Adipocyte (in vitro differentiated cells): ENCODE measurements at regions not wholly inside any gene's neighbourhood (a gene's known extent, or its start where the extent isn't known, plus 50 kb on each side); places are given as distances from the start of the nearest gene placed in this dataset.
A peak's percentile ranks its signal among the peaks of the same experiment; 100 is the strongest.

ENCODE experiments used
- DNase-seq: peaks from one replicate; pipeline ENCODE4 v3.0.0-alpha.2; 2015; ENCODE audit warnings: low read depth
- H3K27me3 ChIP-seq: replicated peaks from 2 replicates; pipeline ENCODE4 v1.7.0; 2013; ENCODE audit warnings: mild to moderate bottlenecking, low read length, moderate library complexity; ENCODE audit not compliant: control insufficient read depth, insufficient read depth
- H3K36me3 ChIP-seq: 2 replicates; pipeline ENCODE4 v1.7.0; 2013; ENCODE audit warnings: low read length, mild to moderate bottlenecking, moderate library complexity; ENCODE audit not compliant: control insufficient read depth, insufficient read depth, severe bottlenecking
- H3K4me1 ChIP-seq: 2 replicates; pipeline ENCODE4 v1.7.0; 2013; ENCODE audit warnings: mild to moderate bottlenecking, low read length, moderate library complexity; ENCODE audit not compliant: control insufficient read depth, insufficient read depth
- H3K4me3 ChIP-seq: 2 replicates; pipeline ENCODE4 v1.7.0; 2013; ENCODE audit warnings: mild to moderate bottlenecking, low read length, moderate library complexity
- H3K9ac ChIP-seq: 2 replicates; pipeline ENCODE4 v1.7.0; 2013; ENCODE audit warnings: mild to moderate bottlenecking, low read length, moderate library complexity
- H3K9me3 ChIP-seq: 2 replicates; pipeline ENCODE4 v1.7.0; 2013; ENCODE audit warnings: mild to moderate bottlenecking, low read length, moderate library complexity; ENCODE audit not compliant: control insufficient read depth

DNA sequence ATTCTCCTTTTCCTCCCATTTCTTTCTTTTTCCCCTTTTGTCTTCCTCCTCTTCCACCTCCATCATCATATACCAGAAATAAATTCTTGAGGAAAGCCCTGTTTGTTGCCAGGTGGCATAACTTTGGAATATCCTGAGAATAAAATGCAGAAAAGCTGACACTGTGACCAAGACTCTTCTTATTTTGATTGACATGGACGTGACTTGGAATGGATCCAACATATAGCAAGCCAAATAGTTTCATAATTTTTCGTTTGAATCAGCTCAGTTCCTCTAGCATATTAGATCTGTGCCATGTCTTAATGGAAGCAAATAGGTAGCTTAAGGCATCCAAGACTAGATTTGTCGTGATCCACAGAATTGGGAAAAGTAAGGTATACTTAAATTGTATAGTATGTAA is 354.7 kb upstream of the FIGN start:
- Histone ChIP-seq H3K9me3 (peaks cover 5% of the 10 kb centered on the region), H3K9ac (no peak overlapping the region), H3K36me3 (no peaks in the 10 kb centered on the region), H3K4me1 (no peaks in the 10 kb centered on the region), H3K27me3 (no peaks in the 10 kb centered on the region), H3K4me3 (no peak overlapping the region)
- DNase-seq = no peak

DNA sequence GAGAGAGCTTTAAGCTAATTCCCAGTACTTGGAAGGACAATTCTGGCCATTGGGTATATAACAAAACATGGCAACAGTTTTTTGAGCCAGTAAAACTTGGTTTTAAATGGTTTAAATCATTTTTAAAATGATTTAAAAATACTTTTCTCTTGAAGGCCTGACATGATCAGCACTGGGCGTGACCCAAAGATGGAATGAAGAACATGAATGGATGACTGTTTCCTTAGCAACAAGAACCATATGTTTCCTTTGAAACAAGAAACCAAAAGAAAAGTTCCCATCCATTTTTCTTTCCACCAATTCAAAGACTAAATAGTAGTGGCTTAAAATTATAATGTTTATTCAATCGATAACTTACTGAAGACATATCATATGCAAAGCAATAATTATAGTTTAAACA is 348.3 kb upstream of the FIGN start:
- no peaks in the 10 kb centered on the region for H3K36me3 ChIP-seq
- no peaks in the 10 kb centered on the region for H3K27me3 ChIP-seq
- H3K4me1 ChIP-seq = no peaks in the 10 kb centered on the region
- H3K4me3 ChIP-seq = no peak overlapping the region
- peak; percentile 61 for DNase-seq
- H3K9me3 ChIP-seq = no peaks in the 10 kb centered on the region
- H3K9ac ChIP-seq = no peak overlapping the region

DNA sequence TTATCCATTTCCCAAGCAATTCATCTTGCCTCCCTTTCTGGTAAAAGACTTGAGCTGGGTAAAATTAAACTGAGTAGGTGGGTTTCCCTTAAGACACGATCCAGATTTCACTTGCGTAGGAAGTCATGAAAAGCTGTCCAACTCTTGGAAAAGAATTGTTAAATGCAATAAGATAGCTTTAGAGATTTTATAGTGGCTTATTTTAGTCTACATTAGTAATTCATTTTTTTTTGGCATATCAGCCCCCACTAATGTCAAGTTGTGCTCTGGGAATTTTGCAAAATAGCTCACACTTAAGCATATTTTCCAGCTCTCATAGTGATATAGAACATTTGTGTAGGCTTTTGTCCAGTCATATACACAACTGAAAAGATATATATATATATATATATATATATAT is 344.7 kb upstream of the FIGN start:
- no peaks in the 10 kb centered on the region for H3K4me1 ChIP-seq
- H3K9me3 ChIP-seq = no peaks in the 10 kb centered on the region
- H3K27me3 ChIP-seq = no peaks in the 10 kb centered on the region
- H3K36me3 ChIP-seq = no peaks in the 10 kb centered on the region
- H3K9ac ChIP-seq = no peak overlapping the region
- no peak for DNase-seq
- no peak overlapping the region for H3K4me3 ChIP-seq

DNA sequence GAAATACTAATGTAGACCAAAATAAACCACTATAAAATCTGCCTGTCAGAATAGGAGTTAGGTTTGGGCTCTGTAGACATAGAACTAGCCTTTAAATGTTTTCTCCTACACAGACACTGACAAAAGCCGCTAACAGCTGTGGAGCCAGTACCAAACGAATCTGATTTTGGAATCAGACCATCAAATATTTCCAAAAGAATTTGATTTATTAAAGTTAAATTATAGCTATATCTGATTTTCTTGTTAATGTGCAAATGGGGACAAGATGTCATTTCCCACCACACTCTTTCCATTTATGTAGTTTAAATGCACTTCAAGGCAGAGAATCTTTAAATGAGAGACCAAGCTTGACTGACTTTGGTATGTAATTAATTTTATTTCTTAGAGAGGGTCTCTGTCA is 343.4 kb upstream of the FIGN start:
- no peak for DNase-seq
- H3K27me3 ChIP-seq = no peaks in the 10 kb centered on the region
- H3K4me3 ChIP-seq = no peak overlapping the region
- H3K9ac ChIP-seq = no peak overlapping the region
- H3K36me3 ChIP-seq = no peaks in the 10 kb centered on the region
- H3K9me3 ChIP-seq = no peaks in the 10 kb centered on the region
- no peaks in the 10 kb centered on the region for H3K4me1 ChIP-seq

DNA sequence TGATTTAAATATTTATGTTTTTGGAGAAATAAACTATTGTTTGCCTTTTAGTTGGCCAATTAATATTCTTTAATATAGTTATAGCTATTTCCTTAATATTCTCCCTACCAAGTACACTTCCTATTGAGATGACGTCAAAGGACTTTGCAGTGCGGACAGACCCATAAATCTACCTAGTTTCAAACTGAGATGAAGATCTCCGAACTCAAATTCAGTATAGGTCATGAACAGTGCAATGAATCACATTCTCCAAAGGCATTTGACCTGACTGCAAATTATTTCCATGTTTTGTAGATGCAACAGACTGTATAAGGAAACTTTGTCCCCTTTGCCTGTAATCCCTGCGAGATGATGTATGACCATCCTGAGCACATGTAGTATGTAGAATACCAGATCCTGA is 342.6 kb upstream of the FIGN start:
- no peak for DNase-seq

DNA sequence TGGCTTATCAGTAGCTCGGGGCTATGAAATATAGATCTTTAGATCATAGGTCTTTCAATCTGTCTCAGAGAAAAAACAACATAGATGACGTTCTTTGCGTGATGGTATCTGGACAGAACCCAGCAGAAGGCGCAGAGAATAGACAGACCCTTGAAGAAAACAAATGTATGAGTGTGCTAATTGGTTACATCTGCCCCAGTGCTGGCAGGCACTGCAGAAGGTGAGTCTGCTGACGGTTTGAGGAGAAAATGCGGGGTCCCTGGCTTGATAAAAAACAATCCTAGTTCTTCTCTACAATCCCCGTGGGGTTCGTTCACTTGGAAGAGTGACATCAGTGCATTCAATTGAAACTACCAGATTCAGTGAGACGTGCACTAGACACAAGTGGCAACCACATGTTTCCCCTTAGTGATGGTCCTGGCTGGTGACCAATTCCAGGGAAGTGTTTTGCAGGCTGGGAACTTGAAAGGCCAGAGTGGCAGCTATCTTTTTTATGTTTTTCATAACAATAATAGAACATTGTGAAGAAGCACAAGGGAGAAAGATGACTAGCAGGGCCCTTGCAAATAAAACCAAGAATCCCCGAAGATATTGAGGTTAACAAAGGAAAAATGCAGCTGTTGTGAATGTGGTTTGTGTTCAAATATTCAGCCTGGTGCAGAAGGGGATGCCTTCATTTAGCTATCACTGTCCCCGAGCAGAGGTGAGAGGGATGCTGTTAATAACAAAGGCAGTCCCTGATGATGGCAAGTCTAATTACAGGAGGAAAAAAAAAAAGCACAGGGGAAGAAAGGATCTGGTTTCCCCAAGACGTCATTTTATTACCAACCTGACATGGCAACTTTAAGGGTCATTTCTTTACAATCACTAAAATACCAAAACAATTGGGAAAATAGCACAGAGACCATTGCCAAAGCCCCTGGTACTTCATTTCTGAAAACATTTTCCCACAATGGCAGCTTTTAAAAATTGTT is 337.6 kb upstream of the FIGN start:
- no peaks in the 10 kb centered on the region for H3K4me1 ChIP-seq
- no peaks in the 10 kb centered on the region for H3K9me3 ChIP-seq
- H3K4me3 ChIP-seq = no peak overlapping the region
- H3K27me3 ChIP-seq = no peaks in the 10 kb centered on the region
- no peak overlapping the region for H3K9ac ChIP-seq
- DNase-seq = peak; percentile 43
- H3K36me3 ChIP-seq = no peaks in the 10 kb centered on the region

More for the DNA sequence above, 342.6 kb upstream of the FIGN start:
- Histone ChIP-seq H3K36me3 (no peaks in the 10 kb centered on the region), H3K4me3 (no peak overlapping the region), H3K9me3 (no peaks in the 10 kb centered on the region), H3K27me3 (no peaks in the 10 kb centered on the region), H3K9ac (no peak overlapping the region), H3K4me1 (no peaks in the 10 kb centered on the region)

DNA sequence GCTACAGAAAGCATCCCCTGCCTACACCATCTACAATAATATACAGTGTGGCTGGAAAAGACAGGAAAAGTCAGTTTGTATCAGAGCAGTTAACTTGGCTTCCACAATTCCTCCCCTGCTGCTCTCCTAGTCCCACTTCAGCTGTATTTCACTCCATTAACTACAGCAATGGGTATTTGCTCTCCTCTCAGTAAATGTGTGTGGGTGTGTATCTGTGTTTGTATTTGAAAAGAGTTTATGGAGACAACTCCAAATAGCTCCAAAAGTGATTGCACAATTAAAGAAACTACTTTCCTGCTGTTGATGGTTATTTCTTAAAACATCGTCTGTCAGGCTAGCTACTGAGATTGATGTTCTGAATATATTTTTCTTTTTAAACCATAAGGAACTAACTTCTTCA is 333.7 kb upstream of the FIGN start:
- no peaks in the 10 kb centered on the region for H3K9me3 ChIP-seq
- DNase-seq = peak; percentile 5
- H3K4me3 ChIP-seq = no peak overlapping the region
- H3K36me3 ChIP-seq = no peaks in the 10 kb centered on the region
- H3K27me3 ChIP-seq = no peaks in the 10 kb centered on the region
- no peaks in the 10 kb centered on the region for H3K4me1 ChIP-seq
- no peak overlapping the region for H3K9ac ChIP-seq

DNA sequence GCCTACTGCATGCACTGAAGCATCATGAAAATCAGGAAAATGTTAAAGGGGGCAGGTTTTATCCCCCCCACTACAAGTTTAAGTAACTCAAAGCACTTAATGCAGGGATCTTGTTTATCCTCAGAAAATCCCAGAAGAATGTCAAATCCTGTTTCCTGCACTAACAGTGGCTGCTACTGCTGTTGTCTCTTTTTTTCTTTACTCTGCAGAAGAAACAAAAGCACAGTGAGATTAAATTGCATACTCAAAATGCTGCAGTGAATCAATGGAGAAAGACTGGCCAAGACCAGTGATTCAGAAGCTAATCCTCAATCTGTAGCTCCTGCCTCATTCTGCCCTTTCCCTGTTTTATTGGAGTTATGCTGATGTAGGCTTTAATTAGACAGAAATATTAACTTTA is 332.3 kb upstream of the FIGN start:
- no peaks in the 10 kb centered on the region for H3K4me1 ChIP-seq
- H3K9me3 ChIP-seq = no peaks in the 10 kb centered on the region
- H3K36me3 ChIP-seq = no peaks in the 10 kb centered on the region
- H3K4me3 ChIP-seq = no peak overlapping the region
- H3K9ac ChIP-seq = no peak overlapping the region
- no peak for DNase-seq
- H3K27me3 ChIP-seq = no peaks in the 10 kb centered on the region

DNA sequence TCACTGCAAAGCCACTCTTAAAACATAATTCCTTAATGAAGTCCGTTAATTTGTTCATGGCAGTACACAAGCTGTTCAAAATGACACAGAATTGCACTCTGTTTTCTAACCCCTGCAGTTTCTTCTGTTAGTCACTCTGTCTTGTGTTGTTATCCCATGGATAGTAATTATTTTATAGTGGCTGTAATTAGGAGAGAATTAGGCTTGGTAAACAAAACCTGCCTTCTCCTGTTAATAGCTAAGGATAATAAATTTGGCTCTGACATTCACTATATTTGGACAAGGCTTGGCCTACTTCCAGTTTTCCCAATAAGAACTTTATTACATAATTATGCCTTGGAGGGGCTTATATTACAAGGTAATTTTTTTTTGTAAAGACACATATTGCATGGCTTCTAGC is 330.3 kb upstream of the FIGN start:
- DNase-seq = no peak
- H3K36me3 ChIP-seq = no peaks in the 10 kb centered on the region
- H3K4me1 ChIP-seq = no peaks in the 10 kb centered on the region
- H3K9ac ChIP-seq = no peak overlapping the region
- H3K4me3 ChIP-seq = no peak overlapping the region
- H3K27me3 ChIP-seq = no peaks in the 10 kb centered on the region
- no peaks in the 10 kb centered on the region for H3K9me3 ChIP-seq

DNA sequence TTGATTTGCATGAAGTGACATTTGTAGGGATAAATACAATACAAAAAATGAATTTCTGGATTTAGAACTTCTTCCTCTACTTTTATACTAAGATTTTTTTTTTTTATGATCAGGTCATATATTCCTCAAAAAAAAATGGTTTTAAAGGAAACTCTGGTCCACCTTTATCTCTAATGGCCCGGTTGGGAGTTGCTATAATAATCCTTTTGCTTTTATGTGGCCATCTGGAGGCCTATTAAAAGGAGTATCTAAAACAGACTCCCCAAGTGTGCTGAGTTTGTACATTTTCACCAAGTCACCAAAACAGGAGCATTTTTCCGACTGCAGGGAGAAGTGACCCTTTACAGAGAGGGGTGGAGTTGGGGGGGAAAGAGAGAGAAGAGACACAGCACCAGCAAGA is 329.2 kb upstream of the FIGN start:
- Histone ChIP-seq H3K9me3 (no peaks in the 10 kb centered on the region), H3K4me3 (no peak overlapping the region), H3K9ac (no peak overlapping the region), H3K36me3 (no peaks in the 10 kb centered on the region), H3K4me1 (no peaks in the 10 kb centered on the region), H3K27me3 (no peaks in the 10 kb centered on the region)
- DNase-seq = no peak

DNA sequence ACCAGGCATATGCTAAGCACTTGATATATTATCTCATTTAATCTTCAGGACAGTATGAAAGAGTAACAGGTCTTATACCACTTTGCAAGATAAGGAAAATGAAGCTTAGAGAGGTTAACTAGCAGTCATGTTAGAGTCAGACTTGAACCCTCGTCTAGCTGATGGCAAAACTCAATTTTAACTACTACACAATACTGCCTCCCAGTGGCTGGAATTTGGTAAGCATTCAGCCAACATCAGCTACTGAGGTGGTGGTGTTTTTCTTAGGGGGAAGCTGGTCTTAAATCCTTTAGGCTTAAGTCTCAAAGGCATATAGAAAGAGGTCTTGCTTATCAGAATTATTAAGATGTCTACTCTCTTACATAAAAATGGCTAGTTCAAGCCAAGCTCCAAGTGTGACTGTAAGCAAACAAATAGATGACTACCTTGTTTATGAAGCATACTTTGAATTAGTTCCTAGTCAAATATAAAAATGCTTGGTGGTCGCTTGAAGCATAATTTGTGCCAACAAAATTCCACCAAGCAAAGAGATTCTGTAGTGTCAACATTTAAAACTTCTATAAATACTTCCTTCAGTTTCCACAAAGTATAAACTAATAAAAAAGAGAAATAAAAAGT is 325.4 kb upstream of the FIGN start:
- no peak overlapping the region for H3K9ac ChIP-seq
- DNase-seq = peak; percentile 59
- no peaks in the 10 kb centered on the region for H3K4me1 ChIP-seq
- H3K27me3 ChIP-seq = no peaks in the 10 kb centered on the region
- no peaks in the 10 kb centered on the region for H3K36me3 ChIP-seq
- H3K9me3 ChIP-seq = no peaks in the 10 kb centered on the region
- no peak overlapping the region for H3K4me3 ChIP-seq
